ENCODE measurements at regions not wholly inside any gene's neighbourhood (a gene's known extent, or its start where the extent isn't known, plus 50 kb on each side); places are given as distances from the start of the nearest gene placed in this dataset.
A peak's percentile ranks its signal among the peaks of the same experiment; 100 is the strongest.

DNA sequence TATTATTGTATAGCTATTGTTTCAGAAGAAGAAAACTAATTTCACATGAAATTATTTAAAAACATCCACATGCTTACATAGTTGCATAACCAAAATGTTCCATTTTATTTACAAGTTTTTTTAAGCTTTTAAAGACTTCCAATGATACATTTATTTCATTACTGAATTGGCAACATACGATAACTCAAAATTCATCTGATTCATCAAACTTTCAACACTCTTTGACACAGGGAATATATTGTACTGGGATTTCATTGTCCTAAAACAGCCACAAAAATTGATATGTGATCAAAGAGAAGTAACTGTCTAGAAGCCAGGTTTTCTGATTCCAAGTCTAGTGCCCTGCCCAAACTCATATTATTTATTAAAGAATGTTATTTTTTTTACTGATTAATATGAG lies 131.4 kb upstream of the USP24 start:
- no peak for DNase-seq (ENCODE audit: low read depth, low spot score)

DNA sequence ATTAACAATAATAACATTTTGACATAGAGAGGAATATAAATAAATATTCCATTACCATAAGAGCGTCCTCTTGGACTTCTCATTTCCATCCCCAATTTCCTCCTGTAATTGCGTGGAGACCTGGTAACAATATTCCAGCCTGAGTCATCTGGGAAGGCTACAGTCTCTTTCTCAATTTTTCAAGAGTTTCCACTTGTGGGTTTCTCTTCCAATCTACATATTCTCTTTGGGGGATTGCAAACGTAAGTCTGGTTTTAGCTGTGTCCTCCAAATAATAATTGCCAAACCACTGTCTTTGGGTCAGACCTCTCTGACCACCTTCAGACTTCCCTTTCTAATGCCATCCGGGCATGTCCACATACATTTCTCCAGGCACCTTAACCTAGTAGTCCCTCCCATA lies 124.5 kb upstream of the USP24 start:
- no peak for DNase-seq (ENCODE audit: low read depth, low spot score)

DNA sequence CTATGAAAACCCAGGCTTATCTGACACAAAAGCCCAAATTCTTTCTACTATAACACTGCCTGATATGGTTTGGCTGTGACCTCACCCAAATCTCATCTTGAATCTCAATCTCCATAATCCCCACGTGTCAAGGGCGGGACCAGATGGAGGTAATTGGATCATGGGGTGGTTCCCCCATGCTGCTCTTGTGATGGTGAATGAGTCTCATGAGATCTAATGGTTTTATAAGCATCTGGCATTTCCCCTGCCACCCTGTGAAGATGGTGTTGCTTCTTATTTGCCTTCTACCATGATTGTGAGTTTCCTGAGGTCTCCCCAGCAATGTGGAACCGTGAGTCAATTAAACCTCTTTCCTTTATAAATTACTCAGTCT lies 123.3 kb upstream of the USP24 start:
- no peak for DNase-seq (ENCODE audit: low read depth, low spot score)

- peak; percentile 55 for DNase-seq (ENCODE audit: low read depth, low spot score)
Observed at GRCh38 chr1:55337801-55338447, 122.8 kb upstream of the USP24 start.

GRCh38 chr1:55334797-55335196 lies 119.6 kb upstream of the USP24 start:
- DNase-seq (ENCODE audit: low read depth, low spot score), result no peak

GRCh38 chr1:55334160-55334559 lies 119.0 kb upstream of the USP24 start:
- no peak for DNase-seq (ENCODE audit: low read depth, low spot score)

DNA sequence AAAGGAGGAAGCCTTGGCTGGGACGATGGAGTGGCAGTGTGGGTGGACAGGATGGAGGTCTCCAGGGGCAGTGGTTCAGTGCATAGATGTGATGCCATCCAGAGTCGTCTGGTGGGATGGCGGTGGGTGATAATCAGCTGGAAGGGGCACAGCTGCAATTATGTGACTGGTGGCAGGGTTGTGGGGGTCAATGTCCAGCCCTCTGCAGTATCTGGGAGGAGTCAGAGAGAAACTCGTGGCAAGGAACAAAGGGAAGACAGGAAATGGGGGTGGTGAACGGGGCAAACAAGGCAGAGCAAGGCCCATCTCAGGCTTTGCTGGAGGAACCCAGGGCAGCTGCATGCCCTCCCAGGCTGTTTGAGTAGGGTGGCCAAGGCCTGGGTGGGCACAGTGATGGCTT lies 118.3 kb upstream of the USP24 start:
- DNase-seq (ENCODE audit: low read depth, low spot score), result no peak

GRCh38 chr1:55331351-55331750 lies 116.2 kb upstream of the USP24 start:
- no peak for DNase-seq (ENCODE audit: low read depth, low spot score)

DNA sequence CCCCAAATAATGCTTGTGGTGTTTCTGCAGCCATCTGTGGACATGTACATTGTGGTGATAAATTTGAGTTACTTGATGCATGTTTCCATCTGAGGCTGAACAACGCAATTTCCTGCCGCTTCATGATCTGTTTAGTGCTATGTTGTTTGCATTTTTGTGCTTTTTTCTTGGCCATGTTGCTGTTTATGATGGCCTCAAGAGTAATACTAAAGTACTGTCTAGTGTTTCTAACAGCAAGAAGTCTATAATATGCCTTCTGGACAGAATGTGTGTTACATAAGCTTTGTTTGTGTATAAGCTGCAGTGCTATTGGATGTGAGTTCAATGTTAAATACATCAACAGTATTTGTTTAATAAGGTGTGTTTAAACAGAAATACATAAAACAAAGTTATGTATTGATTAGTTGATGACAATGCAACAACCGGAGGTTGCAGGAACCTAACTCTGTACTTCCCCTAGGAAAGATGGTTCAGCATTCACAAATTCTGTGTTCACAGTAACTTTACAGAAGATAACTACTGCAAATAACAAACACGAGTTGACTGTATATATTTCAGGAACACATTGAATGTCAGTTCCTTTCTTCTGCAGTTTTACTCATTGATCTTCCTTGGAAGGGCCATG lies 114.8 kb upstream of the USP24 start:
- no peak for DNase-seq (ENCODE audit: low read depth, low spot score)

- no peak for DNase-seq (ENCODE audit: low read depth, low spot score)
Observed at GRCh38 chr1:55329091-55329490, 113.9 kb upstream of the USP24 start.

GRCh38 chr1:55326496-55327243 lies 111.5 kb upstream of the USP24 start:
- DNase-seq (ENCODE audit: low read depth, low spot score), result peak; percentile 23

- no peak for DNase-seq (ENCODE audit: low read depth, low spot score)
Observed at GRCh38 chr1:55323760-55324159, 108.6 kb upstream of the USP24 start.

GRCh38 chr1:55322842-55323241 lies 107.7 kb upstream of the USP24 start:
- DNase-seq (ENCODE audit: low read depth, low spot score), result no peak

- no peak for DNase-seq (ENCODE audit: low read depth, low spot score)
Observed at GRCh38 chr1:55321942-55322341, 106.8 kb upstream of the USP24 start.

- no peak for DNase-seq (ENCODE audit: low read depth, low spot score)
Observed at GRCh38 chr1:55320891-55321290, 105.7 kb upstream of the USP24 start.

DNA sequence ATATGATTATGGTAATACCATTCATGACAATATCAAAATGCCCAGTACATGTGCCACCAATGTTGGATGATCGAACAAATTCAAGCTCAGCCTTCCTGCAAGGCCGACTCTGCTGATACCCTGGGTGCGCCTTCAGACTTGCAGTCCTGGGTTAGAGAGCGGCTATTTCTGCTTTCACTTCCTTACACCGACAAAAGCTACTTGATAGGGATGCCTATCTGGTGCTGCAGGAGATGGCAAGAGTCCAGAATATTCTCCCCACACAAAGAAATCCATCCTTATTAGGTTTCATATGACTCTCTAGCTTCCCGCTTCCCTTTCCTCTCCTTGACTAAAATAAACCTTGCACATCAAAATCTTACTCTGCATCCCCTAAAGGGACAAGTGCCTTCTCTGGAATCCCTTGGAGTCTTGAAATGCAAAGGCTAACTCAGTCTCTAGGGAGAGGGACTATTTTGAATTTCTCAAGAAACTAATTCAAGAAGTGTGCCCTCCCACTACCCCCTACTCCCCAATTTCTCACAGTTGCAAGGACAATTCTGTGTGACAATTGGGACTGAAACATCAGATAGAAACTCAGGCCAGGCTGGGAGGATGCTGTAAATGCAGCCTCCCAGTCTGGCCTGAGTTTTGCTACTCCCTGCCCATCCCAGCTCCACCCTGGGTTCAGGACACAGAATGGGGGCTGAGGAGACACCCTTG lies 103.1 kb upstream of the USP24 start:
- DNase-seq (ENCODE audit: low read depth, low spot score), result peak; percentile 65

DNA sequence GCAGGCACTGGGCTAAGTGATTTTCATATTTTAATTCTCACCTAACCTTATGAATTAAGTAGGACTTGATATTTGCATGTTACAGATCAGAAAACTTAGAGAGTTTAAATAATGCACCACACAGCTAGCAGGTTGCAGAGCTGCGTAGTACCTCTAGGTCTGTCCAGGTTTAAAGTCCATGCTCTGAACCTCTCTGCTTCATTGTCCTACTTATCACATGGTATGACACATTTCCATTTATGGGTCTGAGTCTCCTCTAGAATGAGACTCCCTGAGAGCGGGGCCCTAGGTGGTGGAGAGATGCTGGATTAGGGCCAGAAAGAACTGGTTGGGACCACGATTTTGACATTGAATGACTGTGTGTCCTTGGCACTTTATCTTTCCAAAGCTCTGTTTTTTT lies 102.5 kb upstream of the USP24 start:
- no peak for DNase-seq (ENCODE audit: low read depth, low spot score)

DNA sequence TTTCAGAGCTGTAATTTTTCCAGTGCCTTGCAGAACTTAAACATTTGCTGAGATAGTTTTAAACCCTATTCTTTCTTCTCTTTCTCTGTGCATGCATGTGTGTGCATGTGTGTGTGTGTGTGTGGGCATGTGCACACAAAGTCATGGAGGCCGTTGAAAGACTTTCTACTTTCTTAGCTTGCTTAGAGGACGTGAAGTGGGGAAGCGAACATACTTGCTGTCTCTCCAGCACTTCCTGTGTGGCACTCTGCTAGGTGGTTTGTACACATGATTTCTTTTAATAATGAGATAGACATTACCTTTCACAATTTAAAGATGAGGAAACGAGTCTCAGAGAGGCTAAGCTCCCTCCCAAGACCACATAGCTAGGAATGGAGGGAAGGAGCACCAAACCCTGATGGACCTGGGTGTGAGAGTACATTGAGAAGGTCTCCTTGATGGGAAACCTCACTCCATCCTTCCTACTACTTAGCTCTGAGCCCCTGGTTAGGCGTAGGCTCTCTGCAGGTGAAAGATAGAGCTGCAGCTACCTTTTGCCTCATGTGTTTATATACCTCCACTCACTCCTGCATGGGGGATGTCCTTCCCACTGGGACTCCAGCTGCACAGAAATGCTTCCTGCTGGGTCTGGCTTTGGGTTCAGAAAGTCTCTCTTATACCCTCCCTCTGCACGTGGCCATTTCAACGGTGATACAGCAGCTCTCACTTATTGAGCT lies 101.9 kb upstream of the USP24 start:
- no peak for DNase-seq (ENCODE audit: low read depth, low spot score)

GRCh38 chr1:55316502-55316901 lies 101.3 kb upstream of the USP24 start:
- DNase-seq (ENCODE audit: low read depth, low spot score), result no peak

GRCh38 chr1:55315552-55315951 lies 100.4 kb upstream of the USP24 start:
- DNase-seq (ENCODE audit: low read depth, low spot score), result no peak

DNA sequence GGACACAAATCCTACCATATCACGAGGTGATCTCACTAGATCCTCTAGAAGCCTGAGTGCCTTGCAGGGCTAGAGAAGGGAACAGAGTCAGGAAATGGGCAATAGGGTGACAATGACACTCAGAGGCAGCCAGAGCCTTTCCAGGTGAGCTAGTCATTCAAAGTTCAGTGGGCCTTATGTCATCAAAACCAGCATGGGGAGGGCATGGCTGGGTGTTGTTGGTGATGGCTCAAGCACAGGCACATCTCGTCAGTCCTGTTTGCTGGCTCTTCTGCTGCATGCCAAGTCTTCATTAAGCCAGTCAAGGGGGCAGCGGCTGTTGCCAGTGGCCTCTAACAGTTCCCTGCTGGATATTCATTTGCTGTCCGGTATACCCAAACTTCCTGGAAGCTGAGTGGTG lies 99.6 kb upstream of the USP24 start:
- no peak for DNase-seq (ENCODE audit: low read depth, low spot score)

GRCh38 chr1:55313903-55314302 lies 98.7 kb upstream of the USP24 start:
- DNase-seq (ENCODE audit: low read depth, low spot score), result no peak

Measured in astrocyte of the hippocampus (primary cell).